HK-2 (cell line): ENCODE measurements at regions not wholly inside any gene's neighbourhood (a gene's known extent, or its start where the extent isn't known, plus 50 kb on each side); places are given as distances from the start of the nearest gene placed in this dataset.

Source experiments
- DNase-seq: peaks from one replicate; pipeline ENCODE4 v3.0.0-alpha.2; 2018; ENCODE audit not compliant: unreplicated experiment

- DNase-seq = no peak
These were observed 139.1 kb upstream of the DTNBP1 start for GRCh38 chr6:15801912-15802311.

DNA sequence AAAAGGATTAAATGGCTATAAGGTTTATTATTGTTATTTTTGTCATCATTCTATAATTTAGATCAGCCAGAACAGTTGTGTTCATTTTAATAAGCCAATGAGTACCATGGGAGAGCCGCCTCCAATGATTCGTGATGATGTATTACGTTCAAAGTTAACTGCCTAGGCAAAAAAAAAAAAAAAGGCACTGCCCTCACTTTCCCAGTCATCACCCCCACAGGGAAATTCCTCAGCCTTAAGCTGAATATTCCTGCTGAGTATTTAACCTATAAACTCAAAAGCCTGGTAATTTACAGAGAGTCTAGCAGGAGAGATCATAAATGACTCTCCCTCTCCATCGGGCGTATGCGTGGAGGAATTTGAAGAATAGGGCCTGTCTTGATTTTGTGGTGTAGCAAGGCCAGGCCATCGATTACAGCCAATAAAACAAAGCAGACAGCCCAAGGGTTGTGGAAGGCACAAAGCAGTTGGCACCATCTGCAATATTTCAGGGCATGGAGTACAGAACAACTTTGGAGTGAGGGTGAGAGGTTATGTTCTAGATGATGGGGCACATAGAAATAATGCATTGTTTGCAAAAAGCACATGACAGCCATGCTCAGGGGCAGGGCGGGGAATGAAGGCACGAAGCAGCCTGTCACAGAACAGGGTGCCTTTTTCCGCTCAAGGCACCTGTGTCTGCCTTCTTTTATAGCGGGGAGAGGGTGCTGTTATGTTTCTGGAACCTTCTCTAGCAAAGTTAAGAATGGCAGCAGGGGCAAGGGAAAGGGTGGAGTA is 138.2 kb upstream of the DTNBP1 start:
- no peak for DNase-seq

DNA sequence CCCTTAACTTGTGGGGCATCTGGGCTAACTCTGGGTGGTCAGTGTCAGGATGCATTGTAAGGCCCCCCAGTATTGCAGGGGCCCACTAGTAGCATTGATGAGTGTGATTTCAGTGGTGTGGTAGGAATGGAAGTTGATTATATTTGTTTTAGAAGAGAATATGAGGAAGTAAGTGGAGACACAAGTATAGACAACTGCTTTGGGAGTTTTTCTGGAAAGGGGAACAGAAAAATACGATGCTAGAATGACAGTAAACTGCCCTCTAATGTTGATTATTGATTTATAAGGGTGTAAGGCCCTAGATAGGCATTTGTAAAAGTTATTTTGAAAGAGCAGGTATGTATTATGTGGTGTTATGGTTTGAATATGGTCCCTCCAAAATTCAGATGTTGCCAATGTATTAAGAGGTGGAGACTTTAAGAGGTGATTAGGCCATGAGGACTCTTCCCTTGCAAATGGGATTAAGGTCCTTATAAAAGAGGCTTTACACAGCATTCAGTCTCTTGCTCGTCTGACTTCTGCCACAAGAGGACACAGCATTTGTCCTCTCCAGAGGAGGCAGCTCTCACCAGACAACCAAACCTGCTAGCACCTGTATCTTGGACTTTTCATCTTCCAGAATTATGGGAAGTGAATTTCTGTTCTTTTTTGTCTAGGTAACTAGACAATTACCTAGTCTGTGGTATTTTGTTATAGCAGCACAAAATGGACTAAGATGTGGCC is 135.9 kb upstream of the DTNBP1 start:
- DNase-seq = no peak

GRCh38 chr6:15796844-15797243 is 134.0 kb upstream of the DTNBP1 start:
- DNase-seq = no peak

GRCh38 chr6:15796130-15796771 is 133.4 kb upstream of the DTNBP1 start:
- no peak for DNase-seq

DNA sequence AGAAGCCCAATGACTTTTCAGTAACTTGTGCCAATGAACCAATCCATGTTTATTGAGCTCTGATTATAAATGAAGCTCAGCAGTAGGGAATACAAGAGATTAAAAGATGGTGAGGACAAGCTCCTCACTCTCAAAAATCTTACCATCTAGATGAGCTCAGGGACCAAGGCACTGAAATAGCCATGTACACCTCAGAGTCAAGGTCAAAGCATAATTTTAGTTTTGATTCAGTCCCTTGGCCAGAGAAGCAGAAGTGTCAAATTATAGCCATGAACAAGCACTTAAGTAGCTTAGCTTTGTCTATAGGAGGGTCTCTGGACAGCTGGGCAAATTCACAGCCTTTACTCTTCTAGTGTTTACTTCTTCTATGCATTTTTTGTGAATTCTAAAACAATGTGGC is 131.0 kb upstream of the DTNBP1 start:
- no peak for DNase-seq

DNA sequence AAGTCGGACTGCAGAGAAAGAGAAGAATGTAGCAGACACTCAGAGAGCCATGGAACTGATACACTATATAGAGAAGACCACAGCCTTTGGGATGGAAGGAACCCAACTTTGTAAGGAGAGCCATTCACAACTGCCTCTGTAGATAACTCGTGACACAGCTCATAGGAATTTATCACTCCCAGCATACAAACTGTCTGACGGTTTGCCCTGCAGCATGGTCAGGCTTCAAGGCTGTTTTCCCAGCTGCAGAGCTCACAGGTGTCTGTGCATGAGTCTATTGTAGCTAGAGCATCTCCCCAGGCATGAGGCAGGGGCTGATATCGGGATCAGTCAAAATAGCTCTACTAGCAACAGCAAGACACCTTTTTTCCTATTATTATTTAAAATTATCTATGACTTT is 130.5 kb upstream of the DTNBP1 start:
- peak; percentile 5 for DNase-seq

DNA sequence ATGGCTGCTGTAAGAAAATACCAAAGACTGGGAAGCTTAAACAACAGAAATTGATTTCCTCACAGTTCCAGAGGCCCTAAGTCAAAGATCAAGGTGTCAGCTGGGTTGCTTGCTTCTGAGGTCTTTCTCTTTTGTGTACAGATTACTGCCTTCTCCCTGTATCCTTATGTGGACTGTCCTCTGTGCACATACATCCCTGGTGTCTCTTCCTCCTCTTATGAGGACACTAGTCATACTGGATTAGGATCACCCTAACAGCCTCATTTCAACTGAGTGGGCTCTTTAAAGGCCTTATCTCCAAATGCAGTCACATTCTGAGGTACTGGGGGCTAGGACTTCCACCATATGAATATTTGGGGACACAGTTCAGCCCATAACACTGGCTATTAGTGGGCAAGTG is 130.0 kb upstream of the DTNBP1 start:
- DNase-seq = no peak

DNA sequence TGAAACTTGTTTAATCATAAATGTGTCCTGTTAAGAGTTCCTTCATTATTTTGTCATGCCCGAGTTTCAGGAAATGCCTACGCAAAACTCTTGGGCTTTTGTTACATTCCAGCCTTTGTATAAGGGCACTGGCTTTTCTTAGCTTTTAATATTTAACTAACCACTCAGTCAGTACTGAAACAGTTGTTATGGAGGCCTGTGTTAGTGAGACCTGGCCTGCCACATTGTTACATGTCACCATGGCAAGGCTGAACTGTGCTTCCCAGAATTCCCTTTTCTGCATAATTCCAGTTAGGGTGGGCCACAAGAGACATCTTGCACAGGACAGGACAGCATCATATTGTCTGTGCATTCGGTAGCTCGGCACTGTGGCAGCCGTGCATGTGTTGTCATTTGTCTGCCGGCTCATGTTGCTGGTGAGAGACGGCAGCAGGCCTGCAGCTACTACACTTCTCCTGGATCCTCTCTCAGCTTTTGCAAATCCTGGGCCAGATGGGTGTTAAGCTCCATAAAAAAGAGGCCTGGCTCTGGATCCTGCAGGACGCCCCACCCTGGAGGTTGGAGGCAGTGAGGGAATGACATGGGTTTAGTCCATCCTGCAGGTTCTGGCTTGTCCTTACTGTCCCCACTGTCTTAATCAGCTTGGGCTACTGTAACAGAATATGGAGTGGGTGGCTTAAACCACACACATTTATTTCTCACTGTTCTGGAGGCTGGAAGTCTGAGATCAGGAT is 128.8 kb upstream of the DTNBP1 start:
- DNase-seq = peak; percentile 16

GRCh38 chr6:15790116-15790515 is 127.3 kb upstream of the DTNBP1 start:
- no peak for DNase-seq

- no peak for DNase-seq
These were observed 124.0 kb upstream of the DTNBP1 start for GRCh38 chr6:15786846-15787245.

DNA sequence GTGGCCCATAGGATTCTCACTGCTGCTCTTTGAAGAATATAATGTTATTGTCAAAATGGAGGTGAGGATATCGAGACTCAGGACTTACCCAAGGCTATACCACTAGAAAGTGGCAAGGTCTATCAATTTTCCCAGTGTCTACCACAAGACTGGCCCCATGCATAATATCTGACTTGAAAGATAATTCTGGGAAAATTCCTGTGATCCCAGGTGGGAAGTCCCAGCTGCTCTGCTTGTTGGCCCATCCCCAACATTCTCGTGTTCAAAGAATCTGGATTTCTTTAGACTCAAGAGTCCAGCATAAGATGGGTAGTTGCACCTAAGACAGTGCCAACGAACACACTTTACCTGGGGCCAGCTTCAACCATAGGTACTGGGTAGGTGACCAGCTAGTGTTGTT is 120.7 kb upstream of the DTNBP1 start:
- DNase-seq = no peak

- DNase-seq = no peak
These were observed 119.1 kb upstream of the DTNBP1 start for GRCh38 chr6:15781890-15782289.

- no peak for DNase-seq
These were observed 118.5 kb upstream of the DTNBP1 start for GRCh38 chr6:15781333-15781732.

GRCh38 chr6:15780437-15780836 is 117.6 kb upstream of the DTNBP1 start:
- no peak for DNase-seq

- DNase-seq = no peak
These were observed 116.9 kb upstream of the DTNBP1 start for GRCh38 chr6:15779726-15780125.

- no peak for DNase-seq
These were observed 113.7 kb upstream of the DTNBP1 start for GRCh38 chr6:15776458-15776980.

GRCh38 chr6:15775741-15776140 is 112.9 kb upstream of the DTNBP1 start:
- no peak for DNase-seq

DNA sequence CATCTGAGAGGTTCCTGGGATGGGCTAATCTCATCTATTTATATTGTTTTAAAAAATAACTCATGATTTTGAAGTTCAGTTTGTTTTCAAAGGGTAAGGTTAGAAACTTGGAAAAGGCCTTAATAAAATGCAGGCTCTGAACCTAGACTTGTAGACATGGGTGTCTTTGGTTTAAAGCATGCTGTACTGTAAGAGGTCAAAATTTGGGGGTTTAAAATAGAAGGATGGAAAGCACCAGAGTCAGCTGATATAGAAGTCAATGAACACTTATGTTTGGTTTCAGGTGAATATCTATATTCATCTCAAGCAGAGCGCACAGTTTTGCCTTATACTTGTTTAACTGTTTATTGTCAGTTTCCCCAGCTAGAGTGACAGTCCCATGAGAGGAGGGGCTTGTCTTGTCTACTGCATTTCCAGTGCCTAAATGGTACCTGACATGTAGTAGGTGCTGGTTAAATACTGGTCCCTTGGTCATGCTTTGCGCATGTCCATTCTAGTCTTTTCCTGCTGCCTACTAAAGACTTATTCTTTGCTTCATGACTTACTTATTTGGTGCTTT is 112.3 kb upstream of the DTNBP1 start:
- DNase-seq = no peak

DNA sequence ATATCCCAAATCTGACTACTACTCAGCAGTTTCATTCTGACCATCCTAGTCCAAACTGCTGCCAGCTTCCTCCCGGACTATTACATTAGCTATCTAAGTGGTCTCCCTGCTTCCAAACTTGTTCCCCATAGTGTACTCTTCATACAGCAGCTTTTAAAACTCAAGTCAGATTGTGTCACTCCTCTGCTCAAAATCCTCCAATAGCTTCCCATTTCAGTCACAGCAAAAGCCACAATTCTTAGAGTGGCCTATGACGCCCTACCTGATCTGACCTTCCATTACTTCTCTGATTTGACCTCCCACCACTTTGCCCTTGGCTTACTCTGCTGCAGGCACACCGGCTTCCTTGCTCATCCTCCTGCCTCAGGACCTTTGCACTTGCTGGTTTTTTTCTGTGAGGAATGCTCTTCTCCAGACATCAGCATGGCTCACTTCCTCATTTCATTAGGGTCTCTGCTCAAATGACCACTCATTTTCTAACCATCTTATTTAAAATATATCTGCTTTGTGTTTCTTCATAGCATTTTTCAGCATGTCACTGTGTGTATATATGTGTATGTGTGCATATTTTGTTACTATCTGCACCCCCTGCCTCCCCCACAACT is 111.1 kb upstream of the DTNBP1 start:
- DNase-seq = no peak
